CD8-positive, alpha-beta memory T cell (primary cell): ENCODE measurements at regions not wholly inside any gene's neighbourhood (a gene's known extent, or its start where the extent isn't known, plus 50 kb on each side); places are given as distances from the start of the nearest gene placed in this dataset.

Experiments used
- CTCF ChIA-PET: fragments of 350-600 bp; sonication (Branson Sonifier 250); formaldehyde crosslinking; loops from one replicate; lab custom pipeline; 2021; ENCODE audit warnings: antibody characterized with exemption; lab: Charles Lee
- POLR2A ChIA-PET: fragments of 350-600 bp; sonication (Branson Sonifier 250); formaldehyde crosslinking; loops from one replicate; lab custom pipeline; 2021; ENCODE audit warnings: antibody characterized with exemption; lab: Charles Lee
- DNase-seq, 5 donors: peaks; one replicate each; pipeline versions ENCODE4 v3.0.0 to v3.0.0-alpha.2; 2020 to 2022; ENCODE audit warnings: mixed read lengths in 1 of 5
- H3K27ac ChIP-seq: one replicate; pipeline ENCODE4 v1.7.0; 2013; ENCODE audit warnings: low read depth, mild to moderate bottlenecking, low read length, moderate library complexity
- H3K27me3 ChIP-seq: 2 replicates; pipeline ENCODE4 v1.7.0; 2013; ENCODE audit warnings: low read length, mild to moderate bottlenecking; ENCODE audit not compliant: insufficient read depth, poor library complexity, severe bottlenecking
- H3K36me3 ChIP-seq: 2 replicates; pipeline ENCODE4 v1.7.0; 2013; ENCODE audit warnings: mild to moderate bottlenecking, low read length, moderate library complexity; ENCODE audit not compliant: insufficient read depth
- H3K4me1 ChIP-seq: 2 replicates; pipeline ENCODE4 v1.7.0; 2013; ENCODE audit warnings: mild to moderate bottlenecking, low read length, moderate library complexity; ENCODE audit not compliant: insufficient read depth
- H3K4me3 ChIP-seq: 2 replicates; pipeline ENCODE4 v1.7.0; 2013; ENCODE audit warnings: mild to moderate bottlenecking, low read length
- H3K9me3 ChIP-seq: 2 replicates; pipeline ENCODE4 v1.7.0; 2013; ENCODE audit warnings: mild to moderate bottlenecking, low read length
- H3K27ac Mint-ChIP-seq, 8 donors: one replicate each; pipeline ENCODE4 v1.8.0; 2020 to 2021; ENCODE audit warnings: mixed read lengths in 8 of 8, mild to moderate bottlenecking in 6 of 8, inconsistent platforms in 3 of 8, moderate library complexity in 3 of 8
- H3K27me3 Mint-ChIP-seq, 2 donors: one replicate each; pipeline ENCODE4 v1.8.0; 2020 to 2021; ENCODE audit warnings: mixed read lengths in 2 of 2, mild to moderate bottlenecking in 1 of 2, moderate library complexity in 1 of 2
- H3K36me3 Mint-ChIP-seq, 3 donors: one replicate each; pipeline ENCODE4 v1.8.0; 2020 to 2021; ENCODE audit warnings: mixed read lengths in 3 of 3, inconsistent platforms in 1 of 3, mild to moderate bottlenecking in 1 of 3
- H3K4me1 Mint-ChIP-seq, 3 donors: one replicate each; pipeline ENCODE4 v1.8.0; 2020 to 2021; ENCODE audit warnings: mixed read lengths in 3 of 3, inconsistent platforms in 1 of 3, mild to moderate bottlenecking in 1 of 3
- H3K4me3 Mint-ChIP-seq, 7 donors: one replicate each; pipeline ENCODE4 v1.8.0; 2020 to 2021; ENCODE audit warnings: mixed read lengths in 7 of 7, mild to moderate bottlenecking in 6 of 7, moderate library complexity in 4 of 7, inconsistent platforms in 2 of 7
- H3K9me3 Mint-ChIP-seq, 5 donors: one replicate each; pipeline ENCODE4 v1.8.0; 2020 to 2022; ENCODE audit warnings: mixed read lengths in 5 of 5, mild to moderate bottlenecking in 3 of 5, moderate library complexity in 2 of 5, inconsistent platforms in 1 of 5

- no peak for DNase-seq
- CTCF ChIA-PET, result no interaction called here
- no peak overlapping the region for H3K4me3 ChIP-seq
- Mint-ChIP-seq H3K9me3 (peaks cover 0 to 1% (median 0%) of the 10 kb centered on the region in 5 donors), H3K4me3 (no peak overlapping the region), H3K36me3 (no peaks in the 10 kb centered on the region), H3K4me1 (no peaks in the 10 kb centered on the region), H3K27ac (no peak overlapping the region), H3K27me3 (peaks cover 0 to 2% of the 10 kb centered on the region in 2 donors)
- H3K27me3 ChIP-seq, result no peaks in the 10 kb centered on the region
- no peaks in the 10 kb centered on the region for H3K9me3 ChIP-seq
- no peak overlapping the region for H3K27ac ChIP-seq
- H3K4me1 ChIP-seq, result no peaks in the 10 kb centered on the region
- POLR2A ChIA-PET, result no interaction called here
- H3K36me3 ChIP-seq, result no peaks in the 10 kb centered on the region
Observed at GRCh38 chr2:7913974-7914373, 767.9 kb upstream of the ID2 start.

DNA sequence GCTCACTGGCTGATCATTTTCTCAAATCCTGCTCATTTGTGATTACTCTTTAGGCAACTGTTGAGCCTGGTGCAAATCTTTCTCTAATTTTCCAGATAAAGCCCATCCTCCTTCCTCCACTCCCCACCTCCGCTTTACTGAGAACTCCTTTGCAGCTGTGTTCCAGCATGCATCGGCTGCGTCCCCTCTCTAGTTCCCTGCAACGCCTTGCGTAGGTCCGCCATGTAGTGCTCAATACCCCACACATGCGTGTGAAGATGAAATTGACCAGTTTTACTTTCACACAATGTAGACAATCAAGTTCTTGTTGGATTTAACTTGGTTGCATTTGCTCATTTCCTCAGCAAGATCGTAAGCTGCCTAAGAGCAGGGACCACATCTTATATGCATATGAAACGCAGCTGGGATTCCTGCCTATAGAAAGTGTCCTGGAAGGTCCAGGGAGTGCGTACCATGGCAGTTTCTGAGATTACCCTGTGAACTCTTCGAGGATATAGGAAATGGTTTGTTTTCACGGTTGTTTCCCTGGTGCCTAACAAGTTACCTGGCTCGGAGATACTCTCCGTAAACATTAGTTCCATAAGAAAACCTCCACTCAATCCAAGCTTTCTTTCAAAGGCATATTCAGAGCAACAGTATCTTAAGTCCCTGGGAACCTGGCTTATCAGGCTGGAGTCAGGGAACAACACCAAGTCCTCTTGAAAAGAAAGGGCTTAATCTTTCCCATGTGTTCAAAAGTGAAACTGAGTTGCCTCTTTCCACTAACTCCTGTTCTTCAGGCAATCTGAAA lies 766.4 kb upstream of the ID2 start:
- no peak overlapping the region for H3K4me3 ChIP-seq
- H3K27me3 ChIP-seq, result no peaks in the 10 kb centered on the region
- H3K9me3 ChIP-seq, result no peaks in the 10 kb centered on the region
- no peaks in the 10 kb centered on the region for H3K36me3 ChIP-seq
- CTCF ChIA-PET, result no interaction called here
- H3K4me3 Mint-ChIP-seq, result no peak overlapping the region
- no peak overlapping the region for H3K27ac Mint-ChIP-seq
- DNase-seq, result no peak
- POLR2A ChIA-PET, result no interaction called here
- H3K27ac ChIP-seq, result no peak overlapping the region
- H3K36me3 Mint-ChIP-seq, result no peaks in the 10 kb centered on the region
- H3K4me1 ChIP-seq, result no peaks in the 10 kb centered on the region
- peaks cover 0 to 1% (median 0%) of the 10 kb centered on the region in 5 donors for H3K9me3 Mint-ChIP-seq
- no peaks in the 10 kb centered on the region for H3K4me1 Mint-ChIP-seq
- H3K27me3 Mint-ChIP-seq, result peaks cover 0 to 2% of the 10 kb centered on the region in 2 donors

GRCh38 chr2:7916670-7917069 lies 765.2 kb upstream of the ID2 start:
- no peaks in the 10 kb centered on the region for H3K4me1 Mint-ChIP-seq
- Histone ChIP-seq H3K4me3 (no peak overlapping the region), H3K27ac (no peak overlapping the region), H3K36me3 (no peaks in the 10 kb centered on the region), H3K4me1 (no peaks in the 10 kb centered on the region), H3K9me3 (no peaks in the 10 kb centered on the region), H3K27me3 (no peaks in the 10 kb centered on the region)
- no peaks in the 10 kb centered on the region for H3K36me3 Mint-ChIP-seq
- no peak overlapping the region for H3K27ac Mint-ChIP-seq
- H3K27me3 Mint-ChIP-seq, result peaks cover 0 to 2% of the 10 kb centered on the region in 2 donors
- peaks cover 0 to 1% (median 0%) of the 10 kb centered on the region in 5 donors for H3K9me3 Mint-ChIP-seq
- H3K4me3 Mint-ChIP-seq, result no peak overlapping the region
- ChIA-PET POLR2A (no interaction called here), CTCF (no interaction called here)
- no peak for DNase-seq

GRCh38 chr2:7919510-7919909 lies 762.3 kb upstream of the ID2 start:
- peaks cover 0 to 3% (median 3%) of the 10 kb centered on the region in 3 donors for H3K36me3 Mint-ChIP-seq
- Histone ChIP-seq H3K4me3 (no peak overlapping the region), H3K36me3 (no peaks in the 10 kb centered on the region), H3K27ac (no peak overlapping the region), H3K27me3 (no peaks in the 10 kb centered on the region), H3K9me3 (no peaks in the 10 kb centered on the region), H3K4me1 (no peaks in the 10 kb centered on the region)
- no peak for DNase-seq
- ChIA-PET POLR2A (no interaction called here), CTCF (no interaction called here)
- H3K4me3 Mint-ChIP-seq, result no peak overlapping the region
- H3K27me3 Mint-ChIP-seq, result peaks cover 0 to 2% of the 10 kb centered on the region in 2 donors
- peaks cover 0 to 5% (median 2%) of the 10 kb centered on the region in 5 donors for H3K9me3 Mint-ChIP-seq
- H3K4me1 Mint-ChIP-seq, result no peaks in the 10 kb centered on the region
- H3K27ac Mint-ChIP-seq, result no peak overlapping the region

DNA sequence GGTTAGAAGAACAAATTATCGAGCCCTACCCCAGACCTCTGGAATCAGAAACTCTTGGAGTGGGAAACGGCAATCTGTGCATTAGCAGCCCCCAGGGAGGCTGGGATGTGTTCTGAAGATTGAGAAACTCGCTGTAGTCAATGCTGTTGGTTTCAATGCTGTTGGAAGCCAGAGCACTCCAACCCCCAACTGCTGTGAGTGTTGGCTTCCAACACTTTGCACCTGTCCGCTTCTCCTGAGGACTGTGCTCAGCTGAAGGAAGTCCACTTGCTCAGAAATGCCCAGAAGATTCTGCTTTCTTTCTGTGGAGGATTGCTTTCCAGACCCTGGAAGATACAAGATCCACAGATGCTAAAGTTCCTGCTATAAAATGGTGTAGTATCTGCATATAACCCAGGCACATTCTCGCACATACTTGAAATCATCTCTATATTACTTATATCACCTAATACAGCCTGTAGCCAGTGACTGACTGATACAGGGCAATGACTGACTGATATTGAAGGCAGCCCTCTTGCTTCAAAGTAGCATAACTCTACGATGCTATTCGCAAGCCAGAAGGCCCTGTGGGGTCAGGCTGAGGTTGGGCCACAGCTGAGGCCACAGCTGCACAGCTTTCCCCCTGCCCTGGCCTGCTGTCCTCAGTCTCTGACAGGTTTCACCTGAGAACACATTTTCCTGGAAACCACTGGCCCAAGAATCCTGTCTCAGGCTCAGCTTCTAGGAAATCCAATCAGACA lies 757.7 kb upstream of the ID2 start:
- no peaks in the 10 kb centered on the region for H3K4me1 ChIP-seq
- ChIA-PET CTCF (no interaction called here), POLR2A (no interaction called here)
- H3K27me3 ChIP-seq, result no peaks in the 10 kb centered on the region
- no peaks in the 10 kb centered on the region for H3K36me3 ChIP-seq
- H3K9me3 ChIP-seq, result no peaks in the 10 kb centered on the region
- Mint-ChIP-seq H3K27ac (peak overlapping the region in 1 of 8 donors; percentile 38), H3K9me3 (peaks cover 0 to 5% (median 2%) of the 10 kb centered on the region in 5 donors), H3K4me3 (no peak overlapping the region), H3K4me1 (no peaks in the 10 kb centered on the region), H3K36me3 (peaks cover 0 to 4% (median 3%) of the 10 kb centered on the region in 3 donors), H3K27me3 (no peaks in the 10 kb centered on the region)
- DNase-seq, result no peak
- no peak overlapping the region for H3K27ac ChIP-seq
- H3K4me3 ChIP-seq, result no peak overlapping the region

DNA sequence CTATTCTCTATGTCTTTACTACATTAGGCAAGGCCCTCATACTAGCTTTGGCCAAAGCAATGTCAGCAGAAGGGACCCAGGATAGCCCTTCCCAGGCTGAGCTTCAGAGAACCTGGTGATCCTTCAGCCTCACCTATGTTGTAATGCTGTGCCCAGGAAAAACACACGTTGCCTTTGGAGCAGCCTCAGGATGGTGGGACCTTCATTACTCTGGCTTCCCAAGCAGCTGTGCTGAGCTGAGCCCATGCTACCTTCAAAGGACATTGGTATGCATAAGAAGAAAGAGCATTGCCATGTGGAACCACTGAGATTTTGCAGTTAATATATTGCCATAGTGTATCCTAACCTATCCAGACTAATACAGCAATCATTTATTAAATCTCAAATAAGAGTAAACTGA lies 756.4 kb upstream of the ID2 start:
- Mint-ChIP-seq H3K27me3 (no peaks in the 10 kb centered on the region), H3K27ac (no peak overlapping the region), H3K9me3 (peaks cover 0 to 5% (median 2%) of the 10 kb centered on the region in 5 donors), H3K4me1 (no peaks in the 10 kb centered on the region), H3K36me3 (peaks cover 0 to 7% (median 3%) of the 10 kb centered on the region in 3 donors), H3K4me3 (no peak overlapping the region)
- no peaks in the 10 kb centered on the region for H3K27me3 ChIP-seq
- no peak overlapping the region for H3K4me3 ChIP-seq
- H3K4me1 ChIP-seq, result no peaks in the 10 kb centered on the region
- CTCF ChIA-PET, result no interaction called here
- POLR2A ChIA-PET, result no interaction called here
- H3K27ac ChIP-seq, result no peak overlapping the region
- no peak for DNase-seq
- no peaks in the 10 kb centered on the region for H3K36me3 ChIP-seq
- H3K9me3 ChIP-seq, result no peaks in the 10 kb centered on the region

DNA sequence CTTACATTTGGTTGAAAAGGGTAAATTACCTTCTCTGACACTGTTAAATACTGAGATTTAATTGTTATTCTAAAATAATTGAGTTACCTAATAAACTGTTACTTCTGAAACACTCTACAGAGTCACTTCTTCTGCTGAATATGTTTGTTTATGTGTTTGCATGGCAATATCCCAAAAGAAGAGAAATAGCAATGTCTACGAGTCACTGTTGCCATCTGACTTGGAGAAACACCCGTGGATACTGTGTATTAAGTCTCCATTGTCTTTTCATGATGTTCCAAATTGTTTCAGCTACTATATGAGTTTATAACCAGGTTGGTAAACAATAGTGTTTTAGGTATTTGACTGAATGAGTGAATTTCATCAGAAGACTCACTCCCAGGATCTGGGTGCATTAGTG lies 754.2 kb upstream of the ID2 start:
- Histone ChIP-seq H3K4me1 (no peaks in the 10 kb centered on the region), H3K36me3 (no peaks in the 10 kb centered on the region), H3K27ac (no peak overlapping the region), H3K4me3 (no peak overlapping the region), H3K27me3 (no peaks in the 10 kb centered on the region), H3K9me3 (no peaks in the 10 kb centered on the region)
- Mint-ChIP-seq H3K9me3 (peaks cover 0 to 5% (median 0%) of the 10 kb centered on the region in 5 donors), H3K27me3 (peaks cover 0 to 6% of the 10 kb centered on the region in 2 donors), H3K4me3 (no peak overlapping the region), H3K27ac (no peak overlapping the region), H3K4me1 (peaks cover 3 to 8% (median 7%) of the 10 kb centered on the region in 3 donors), H3K36me3 (peaks cover 0 to 10% (median 3%) of the 10 kb centered on the region in 3 donors)
- no peak for DNase-seq
- POLR2A ChIA-PET, result no interaction called here
- CTCF ChIA-PET, result no interaction called here

DNA sequence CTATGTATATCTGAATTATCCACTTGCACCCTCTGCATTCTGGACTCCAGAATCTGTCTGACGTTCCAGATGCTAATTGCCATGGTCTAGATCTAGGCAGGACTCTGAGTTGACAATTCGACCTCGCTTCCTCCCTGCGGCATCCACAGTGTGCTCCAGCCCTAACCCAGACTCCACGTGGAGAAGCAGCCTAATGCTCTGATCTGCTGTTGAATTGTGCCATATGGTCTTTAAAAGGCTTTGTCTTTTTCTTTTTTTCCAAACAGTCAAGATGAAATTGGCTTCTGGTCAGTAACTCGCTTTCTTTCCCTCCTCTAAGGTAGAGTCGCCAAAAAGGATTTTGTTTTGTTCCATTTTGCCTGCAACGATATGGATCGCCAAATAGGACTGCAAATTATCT lies 752.6 kb upstream of the ID2 start:
- Mint-ChIP-seq H3K9me3 (no peaks in the 10 kb centered on the region), H3K27me3 (peaks cover 1 to 6% of the 10 kb centered on the region in 2 donors), H3K4me1 (peaks cover 3 to 8% (median 7%) of the 10 kb centered on the region in 3 donors), H3K36me3 (peaks cover 0 to 6% (median 1%) of the 10 kb centered on the region in 3 donors), H3K27ac (no peak overlapping the region), H3K4me3 (no peak overlapping the region)
- H3K27ac ChIP-seq, result no peak overlapping the region
- POLR2A ChIA-PET, result no interaction called here
- no peaks in the 10 kb centered on the region for H3K9me3 ChIP-seq
- H3K36me3 ChIP-seq, result no peaks in the 10 kb centered on the region
- CTCF ChIA-PET, result no interaction called here
- DNase-seq, result no peak
- H3K4me1 ChIP-seq, result no peaks in the 10 kb centered on the region
- H3K4me3 ChIP-seq, result no peak overlapping the region
- H3K27me3 ChIP-seq, result no peaks in the 10 kb centered on the region
